Prostate gland (tissue), 2 donors: ENCODE measurements at regions not wholly inside any gene's neighbourhood (a gene's known extent, or its start where the extent isn't known, plus 50 kb on each side); places are given as distances from the start of the nearest gene placed in this dataset.

Experiments
- DNase-seq: peaks from one replicate; pipeline ENCODE4 v3.0.0-alpha.2; 2019; ENCODE audit warnings: low spot score
- H3K27ac ChIP-seq, 2 donors: fragments of 200-600 bp; sonication (generic); 2 replicates each; pipeline ENCODE4 v1.5.1; 2017 to 2019
- H3K27me3 ChIP-seq: fragments of 200-600 bp; sonication (generic); replicated peaks from 2 replicates; pipeline ENCODE4 v1.5.1; 2019; ENCODE audit not compliant: insufficient read depth
- H3K36me3 ChIP-seq, 2 donors: fragments of 200-600 bp; sonication (generic); 1 replicate in 1 of 2; 2 replicates in 1 of 2; pipeline versions ENCODE4 v1.5.1 to v1.8.1; 2017 to 2019
- H3K4me1 ChIP-seq: fragments of 200-600 bp; sonication (generic); replicated peaks from 2 replicates; pipeline ENCODE4 v1.5.1; 2019
- H3K4me3 ChIP-seq, 2 donors: fragments of 200-600 bp; sonication (generic); 2 replicates each; pipeline ENCODE4 v1.5.1; 2017 to 2019
- H3K9me3 ChIP-seq: fragments of 200-600 bp; sonication (generic); 2 replicates; pipeline ENCODE4 v1.5.1; 2017
- POLR2A ChIP-seq: fragments of 450-650 bp; IDR thresholded peaks from one replicate; pipeline ENCODE4 v1.6.1; 2016; ENCODE audit warnings: antibody characterized with exemption, mild to moderate bottlenecking
- POLR2AphosphoS5 ChIP-seq: sonication (generic); formaldehyde crosslinking; IDR thresholded peaks from one replicate; pipeline ENCODE4 v1.6.1; 2017; ENCODE audit warnings: antibody characterized with exemption
- WGBS: methylation state at CpG from one replicate; pipeline ENCODE4 v1.1.5; 2018; 5-methylcytosine and 5-hydroxymethylcytosine counted together
- intact Hi-C: fragments of 100-400 bp; cut with DNase I; formaldehyde crosslinking; loops from one replicate; pipeline ENCODE4 v1.14.2; 2022
- TF ChIP-seq, protein P1 (sequence below), 4 experiments: fragments of 200-600 bp in 2 of 4; fragments of 450-650 bp in 2 of 4; sonication (generic) in 2 of 4; IDR thresholded peaks; 1 replicate in 3 of 4; 2 replicates in 1 of 4; pipeline ENCODE4 v1.5.1; 2016 to 2019; ENCODE audit warnings: antibody characterized with exemption in 4 of 4, mild to moderate bottlenecking in 2 of 4, moderate library complexity in 2 of 4

DNA sequence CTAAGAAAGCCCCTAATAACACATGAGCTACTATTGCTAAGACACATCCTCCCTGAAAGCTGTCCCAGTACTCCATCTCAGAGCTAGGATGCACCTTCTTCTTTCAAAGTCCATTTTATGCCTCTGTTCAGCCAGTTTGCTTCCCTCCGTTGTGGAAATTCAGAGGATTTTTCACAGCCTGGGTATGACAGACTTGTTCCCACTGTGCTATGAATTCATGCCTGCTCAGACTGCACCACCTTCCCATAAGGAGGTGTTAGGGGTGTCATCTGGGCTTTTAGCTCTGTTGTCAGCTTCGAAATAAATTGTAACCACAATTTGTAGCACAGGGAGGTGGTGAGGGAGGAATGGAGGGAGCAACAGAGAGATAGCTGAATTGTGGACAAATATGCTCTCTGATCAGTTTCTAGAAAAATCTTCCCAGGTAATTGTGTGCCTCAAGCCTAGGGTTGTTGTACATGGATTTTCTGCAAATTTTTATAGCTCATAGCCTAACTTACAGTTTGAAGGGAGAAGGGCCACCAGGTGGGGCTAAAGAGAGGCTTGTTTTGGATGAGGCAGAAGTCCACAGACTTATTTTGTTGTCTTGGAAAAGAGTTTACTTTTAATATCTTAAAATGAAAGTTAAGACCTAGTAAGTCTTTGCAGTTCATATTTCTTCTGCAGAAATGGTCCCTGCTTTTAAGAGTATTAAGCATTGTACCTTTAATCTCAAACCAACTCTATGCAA, 462.0 kb downstream of the PDCD6IP start:
- H3K4me3 ChIP-seq, result no peak overlapping the region
- intact Hi-C loops, result loop anchor here (5.0 kb wide), 1 partner anchor 422 kb away; no protein-coding TSS in a partner anchor
- H3K27me3 ChIP-seq, result no peaks in the 10 kb centered on the region
- H3K9me3 ChIP-seq, result no peaks in the 10 kb centered on the region
- no peak overlapping the region for H3K27ac ChIP-seq
- TF ChIP-seq POLR2A, result no peak
- TF ChIP-seq, protein P1, sequence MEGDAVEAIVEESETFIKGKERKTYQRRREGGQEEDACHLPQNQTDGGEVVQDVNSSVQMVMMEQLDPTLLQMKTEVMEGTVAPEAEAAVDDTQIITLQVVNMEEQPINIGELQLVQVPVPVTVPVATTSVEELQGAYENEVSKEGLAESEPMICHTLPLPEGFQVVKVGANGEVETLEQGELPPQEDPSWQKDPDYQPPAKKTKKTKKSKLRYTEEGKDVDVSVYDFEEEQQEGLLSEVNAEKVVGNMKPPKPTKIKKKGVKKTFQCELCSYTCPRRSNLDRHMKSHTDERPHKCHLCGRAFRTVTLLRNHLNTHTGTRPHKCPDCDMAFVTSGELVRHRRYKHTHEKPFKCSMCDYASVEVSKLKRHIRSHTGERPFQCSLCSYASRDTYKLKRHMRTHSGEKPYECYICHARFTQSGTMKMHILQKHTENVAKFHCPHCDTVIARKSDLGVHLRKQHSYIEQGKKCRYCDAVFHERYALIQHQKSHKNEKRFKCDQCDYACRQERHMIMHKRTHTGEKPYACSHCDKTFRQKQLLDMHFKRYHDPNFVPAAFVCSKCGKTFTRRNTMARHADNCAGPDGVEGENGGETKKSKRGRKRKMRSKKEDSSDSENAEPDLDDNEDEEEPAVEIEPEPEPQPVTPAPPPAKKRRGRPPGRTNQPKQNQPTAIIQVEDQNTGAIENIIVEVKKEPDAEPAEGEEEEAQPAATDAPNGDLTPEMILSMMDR (IDR thresholded peaks at IDR 0.05), result peak; percentile 38 to 54 (median 48)
- WGBS, result 91% methylated on average over 2 of the region's 2 CpGs
- no peaks in the 10 kb centered on the region for H3K4me1 ChIP-seq
- peak; percentile 40 for DNase-seq
- H3K36me3 ChIP-seq, result no peaks in the 10 kb centered on the region

DNA sequence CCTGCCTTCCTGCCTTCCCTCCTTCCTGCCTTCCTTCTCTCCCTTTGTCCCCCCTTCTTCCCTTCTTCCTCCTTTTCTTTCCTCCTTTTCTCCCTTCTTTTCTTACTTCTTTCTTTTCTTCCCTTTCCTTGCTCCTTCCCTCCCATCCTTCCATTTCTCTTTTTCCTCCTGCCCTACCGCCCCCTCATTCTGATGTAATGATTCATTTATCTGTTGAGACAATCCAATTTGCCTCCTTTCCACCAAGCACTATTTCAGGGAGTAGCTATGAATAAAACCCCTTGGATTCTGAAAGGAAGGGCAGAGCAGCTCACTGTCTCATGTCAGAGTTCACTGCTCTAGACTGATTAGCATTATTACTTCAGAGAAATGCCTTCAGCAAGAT, 462.6 kb downstream of the PDCD6IP start:
- H3K36me3 ChIP-seq, result no peaks in the 10 kb centered on the region
- no peak overlapping the region for H3K4me3 ChIP-seq
- H3K27me3 ChIP-seq, result no peaks in the 10 kb centered on the region
- H3K27ac ChIP-seq, result no peak overlapping the region
- DNase-seq, result no peak
- no peaks in the 10 kb centered on the region for H3K9me3 ChIP-seq
- intact Hi-C loops, result loop anchor here (5.0 kb wide), 1 partner anchor 421 kb away; no protein-coding TSS in a partner anchor
- 83% methylated on average over 1 of the region's 1 CpG for WGBS
- no peak for TF ChIP-seq POLR2AphosphoS5
- TF ChIP-seq, protein P1 (IDR thresholded peaks at IDR 0.05), result no peak
- no peak for TF ChIP-seq POLR2A
- no peaks in the 10 kb centered on the region for H3K4me1 ChIP-seq

DNA sequence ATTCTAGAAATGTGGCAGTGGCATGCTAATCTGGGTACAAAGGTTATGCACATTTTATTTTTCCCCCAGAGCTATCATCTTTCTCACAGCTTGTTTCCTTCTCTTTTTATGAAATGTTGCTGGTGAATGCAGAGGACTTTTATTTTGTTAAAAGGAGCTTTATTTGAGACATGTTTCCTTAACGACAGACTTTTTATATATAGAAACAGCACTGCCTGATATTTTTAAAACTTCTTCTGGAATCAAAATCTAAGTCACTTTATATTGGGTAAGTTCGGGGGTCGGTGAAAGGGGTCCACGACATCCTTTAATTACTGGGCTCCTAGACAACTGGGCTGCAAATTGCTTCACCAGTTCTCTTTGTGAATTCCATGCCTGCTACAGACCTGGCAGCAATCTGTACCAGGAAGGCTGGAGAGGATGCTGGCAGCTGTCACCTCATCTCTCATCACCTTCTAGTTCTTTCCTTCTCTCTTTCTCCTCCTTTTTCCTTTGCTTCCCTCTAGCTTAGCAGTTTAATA, 464.7 kb downstream of the PDCD6IP start:
- TF ChIP-seq, protein P1 (IDR thresholded peaks at IDR 0.05), result no peak
- no peak for TF ChIP-seq POLR2AphosphoS5
- TF ChIP-seq POLR2A, result no peak
- WGBS, result 6% methylated on average over 4 of the region's 4 CpGs
- no peak overlapping the region for H3K4me3 ChIP-seq
- H3K9me3 ChIP-seq, result no peaks in the 10 kb centered on the region
- DNase-seq, result no peak
- no peaks in the 10 kb centered on the region for H3K27me3 ChIP-seq
- H3K36me3 ChIP-seq, result no peaks in the 10 kb centered on the region
- no peak overlapping the region for H3K27ac ChIP-seq
- H3K4me1 ChIP-seq, result no peaks in the 10 kb centered on the region
- intact Hi-C loops, result loop anchor here (5.0 kb wide), 1 partner anchor 419 kb away; no protein-coding TSS in a partner anchor

DNA sequence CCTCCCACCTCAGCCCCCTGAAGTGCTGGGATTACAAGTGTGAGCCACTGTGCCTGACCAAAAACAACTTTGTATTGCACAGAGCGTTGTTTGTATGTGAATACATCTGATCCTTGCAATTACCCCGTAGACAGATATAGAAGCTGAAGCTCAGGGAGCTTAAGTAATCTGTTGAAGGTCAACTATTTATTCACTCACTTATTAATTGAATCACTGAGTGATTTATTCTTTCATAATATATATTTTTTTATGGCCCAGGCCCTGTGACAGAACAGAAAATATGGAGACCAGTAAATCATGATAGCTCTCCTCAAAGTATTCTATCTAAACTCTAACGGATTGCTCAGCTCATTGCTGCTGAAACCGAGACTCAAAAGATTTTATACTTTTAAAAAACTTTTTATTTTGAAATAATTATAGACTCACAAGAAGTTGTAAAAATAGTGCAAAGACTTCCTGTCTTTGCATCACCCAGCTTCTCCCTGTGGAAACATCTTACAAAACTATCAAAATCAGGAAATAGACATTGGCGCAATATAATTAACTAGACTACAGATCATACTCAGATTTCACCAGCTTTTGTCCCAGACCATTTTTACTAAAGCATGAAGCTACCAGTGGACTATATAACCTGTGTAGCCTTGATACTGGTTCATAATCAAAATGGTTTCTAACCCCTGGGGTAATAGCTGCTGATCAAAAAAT, 466.1 kb downstream of the PDCD6IP start:
- H3K4me1 ChIP-seq, result no peaks in the 10 kb centered on the region
- no peak overlapping the region for H3K4me3 ChIP-seq
- H3K27me3 ChIP-seq, result no peaks in the 10 kb centered on the region
- no peak for TF ChIP-seq POLR2AphosphoS5
- no peak for TF ChIP-seq POLR2A
- TF ChIP-seq, protein P1 (IDR thresholded peaks at IDR 0.05), result no peak
- DNase-seq, result no peak
- H3K9me3 ChIP-seq, result no peaks in the 10 kb centered on the region
- WGBS, result 82% methylated on average over 5 of the region's 5 CpGs
- no peaks in the 10 kb centered on the region for H3K36me3 ChIP-seq
- H3K27ac ChIP-seq, result no peak overlapping the region
- intact Hi-C loops, result loop anchor here (5.0 kb wide), 1 partner anchor 418 kb away; no protein-coding TSS in a partner anchor
